GM12891 (cell line): ENCODE measurements at regions not wholly inside any gene's neighbourhood (a gene's known extent, or its start where the extent isn't known, plus 50 kb on each side); places are given as distances from the start of the nearest gene placed in this dataset.
"Not testable (repeated sequence)": the region's sequence is repeated elsewhere in the genome, so short reads cannot be mapped to it uniquely, and the experiment has no call there.

Source experiments
- POLR2A ChIP-seq: IDR thresholded peaks from 2 replicates; pipeline ENCODE4 v1.6.1; 2011; ENCODE audit warnings: low read depth, low read length, control low read depth
- POLR2AphosphoS5 ChIP-seq: IDR thresholded peaks from 2 replicates; pipeline ENCODE4 v1.6.1; 2011; ENCODE audit warnings: low read depth, low read length, control low read depth
- SPI1 ChIP-seq: IDR thresholded peaks from 2 replicates; pipeline ENCODE4 v1.6.1; 2011; ENCODE audit warnings: low read depth, low read length, control low read depth

- TF ChIP-seq POLR2A, POLR2AphosphoS5, SPI1: not testable (repeated sequence)
Measured at GRCh38 chrX:27292552-27292951, 170.6 kb downstream of the PPP4R3C start.
